NCI-H524 (cell line): ENCODE measurements at regions not wholly inside any gene's neighbourhood (a gene's known extent, or its start where the extent isn't known, plus 50 kb on each side); places are given as distances from the start of the nearest gene placed in this dataset.
"Not testable (repeated sequence)": the region's sequence is repeated elsewhere in the genome, so short reads cannot be mapped to it uniquely, and the experiment has no call there.

Source experiments
- DNase-seq, 2 experiments: peaks; one replicate each; lab custom pipeline; 2025; lab: John Stamatoyannopoulos, UW

GRCh38 chr10:36765782-36766414 is 359.5 kb upstream of the ANKRD30A start:
- no peak for DNase-seq

GRCh38 chr10:36764823-36765222 is 360.6 kb upstream of the ANKRD30A start:
- DNase-seq = no peak

DNA sequence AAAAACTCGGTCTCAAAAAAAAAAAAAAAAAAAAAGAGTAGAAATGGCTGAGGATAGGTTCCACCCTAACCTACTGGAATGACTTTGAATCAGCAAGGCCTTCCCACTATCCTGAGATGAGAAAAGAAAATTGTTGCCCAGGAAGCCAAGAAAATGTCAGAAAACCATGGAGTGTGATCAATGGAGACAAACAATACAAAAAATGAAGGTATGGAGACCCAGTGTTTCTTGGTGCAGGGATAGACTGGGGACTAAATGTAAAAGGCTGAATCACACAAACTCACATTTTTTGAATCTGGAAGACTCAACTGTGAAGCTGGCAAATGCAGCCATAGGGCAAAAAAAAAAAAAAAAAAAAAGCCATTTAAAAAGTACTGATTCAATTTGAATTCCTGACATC is 364.3 kb upstream of the ANKRD30A start:
- no peak for DNase-seq

DNA sequence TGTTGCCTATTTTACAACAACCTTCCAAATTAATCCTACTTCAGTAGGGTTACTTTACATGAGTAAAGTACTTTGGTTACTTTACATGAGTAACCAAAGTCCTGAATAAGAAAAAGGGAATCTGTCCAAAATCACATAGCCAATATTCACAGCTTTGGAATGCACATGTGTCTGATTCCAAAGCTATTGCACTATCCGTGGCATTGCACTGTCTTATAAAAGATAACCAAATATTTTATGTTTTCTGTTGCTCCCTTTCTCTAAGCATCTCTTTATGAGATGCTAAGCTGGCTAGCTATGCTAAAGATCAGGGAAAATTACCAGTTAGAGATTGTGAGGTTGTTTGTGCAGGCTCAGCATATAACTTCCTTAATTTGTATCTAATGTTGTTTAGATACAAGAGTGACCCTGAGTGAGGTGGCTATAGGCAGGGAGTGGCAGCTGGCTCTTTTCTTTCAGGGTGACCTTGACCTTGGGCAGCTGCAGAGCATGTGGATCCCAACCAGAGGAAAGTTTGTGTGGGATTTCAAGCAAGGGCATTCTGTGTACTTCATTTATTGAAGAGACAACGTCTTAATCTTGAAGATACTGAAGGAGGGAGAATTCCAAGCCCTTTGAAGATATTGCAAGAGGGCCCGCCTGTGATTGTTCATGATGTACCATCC is 366.1 kb upstream of the ANKRD30A start:
- no peak for DNase-seq

- no peak for DNase-seq
These were observed 377.1 kb upstream of the ANKRD30A start for GRCh38 chr10:36748128-36748871.

DNA sequence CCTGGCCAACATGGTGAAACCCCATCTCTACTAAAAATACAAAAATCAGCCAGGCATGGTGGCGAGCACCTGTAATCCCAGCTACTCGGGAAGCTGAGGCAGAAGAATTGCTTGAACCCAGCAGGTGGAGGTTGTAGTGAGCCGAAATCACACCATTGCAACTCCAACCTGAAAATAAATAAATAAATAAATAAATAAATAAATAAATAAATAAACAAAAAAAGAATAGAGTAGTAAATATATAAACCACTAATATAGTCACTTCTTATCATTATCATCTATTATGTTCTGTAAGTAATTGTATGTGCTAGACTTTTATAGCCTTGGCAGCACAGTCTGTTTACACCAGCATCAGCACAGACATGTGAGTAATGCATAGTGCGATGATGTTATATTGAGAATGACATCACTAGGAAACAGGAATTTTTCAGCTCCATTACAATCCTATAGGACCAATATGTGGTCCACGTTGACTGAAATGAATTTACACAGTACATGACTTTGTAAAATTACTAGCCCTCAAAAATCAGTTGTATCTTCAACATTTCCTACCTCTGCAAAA is 385.4 kb upstream of the ANKRD30A start:
- no peak for DNase-seq

- no peak for DNase-seq
These were observed 386.5 kb upstream of the ANKRD30A start for GRCh38 chr10:36738738-36739431.

- no peak for DNase-seq
These were observed 389.1 kb upstream of the ANKRD30A start for GRCh38 chr10:36736311-36736710.

GRCh38 chr10:36734590-36734989 is 390.8 kb upstream of the ANKRD30A start:
- not testable (repeated sequence) for DNase-seq

- DNase-seq = no peak
These were observed 395.1 kb upstream of the ANKRD30A start for GRCh38 chr10:36730316-36730715.

- no peak for DNase-seq
These were observed 396.8 kb upstream of the ANKRD30A start for GRCh38 chr10:36728626-36729025.

DNA sequence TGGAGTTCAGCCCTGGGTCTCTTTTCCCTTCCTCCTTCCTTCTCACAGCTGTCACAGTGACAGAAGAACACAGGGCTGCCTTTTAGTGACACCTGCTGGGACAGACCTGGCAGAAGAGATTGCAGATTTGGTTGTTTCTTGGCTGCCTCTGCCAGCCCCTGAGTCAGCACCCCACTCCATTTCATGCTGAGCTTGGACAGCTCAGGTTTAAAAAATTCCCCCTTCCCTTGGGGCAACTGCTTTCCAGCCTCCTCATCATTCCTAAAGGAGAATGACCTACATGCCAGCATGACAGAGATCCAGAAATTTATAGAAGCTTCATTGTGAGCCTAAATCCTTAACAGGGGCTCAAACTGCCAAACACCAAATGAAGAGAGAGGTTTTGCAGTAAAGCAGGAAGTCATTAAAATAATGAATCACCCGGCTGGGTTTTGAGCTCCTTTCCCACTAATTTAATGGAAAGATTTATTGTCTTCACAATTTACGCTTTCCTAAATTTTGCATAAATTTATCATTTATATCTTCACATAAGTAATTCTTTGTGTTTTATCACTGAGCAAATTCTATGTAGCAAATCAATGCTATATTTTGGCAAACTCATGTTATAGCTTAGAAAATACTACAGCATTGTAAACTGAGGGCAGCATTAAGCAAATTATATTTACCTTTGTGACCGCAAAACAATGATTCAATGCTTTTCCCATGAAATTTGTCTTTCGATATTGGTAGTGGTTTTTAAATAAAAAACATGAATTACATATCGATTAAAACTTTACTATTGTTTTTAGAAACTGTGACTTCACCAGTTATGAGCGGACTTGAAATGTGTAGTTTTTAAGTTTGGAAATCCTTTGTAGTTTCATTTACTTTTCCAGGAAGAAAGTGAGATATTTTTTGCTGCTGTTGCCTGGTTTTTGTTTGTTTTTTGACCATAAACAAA is 399.5 kb upstream of the ANKRD30A start:
- peak; percentile 35 to 64 for DNase-seq

- no peak for DNase-seq
These were observed 402.6 kb upstream of the ANKRD30A start for GRCh38 chr10:36722777-36723176.

DNA sequence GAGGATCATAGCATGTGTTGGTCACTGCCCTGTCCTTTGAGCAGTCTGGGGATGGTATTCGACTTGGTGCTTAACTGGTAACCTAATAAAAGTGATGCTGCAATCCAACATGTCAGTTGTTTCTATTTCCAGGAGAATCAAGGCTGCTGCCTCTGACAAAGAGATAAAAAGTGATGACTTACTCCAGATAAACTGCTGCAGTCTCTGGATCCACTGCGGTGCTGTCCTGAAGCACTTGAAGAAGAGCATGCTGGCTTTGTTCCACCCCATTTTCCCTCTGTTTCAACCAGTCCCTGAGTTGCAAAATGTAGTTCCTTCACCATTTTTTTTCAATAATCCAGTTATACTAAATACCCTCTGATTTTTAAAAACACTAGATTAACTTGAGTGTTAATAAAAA is 403.5 kb upstream of the ANKRD30A start:
- DNase-seq = no peak

- DNase-seq = no peak
These were observed 404.5 kb upstream of the ANKRD30A start for GRCh38 chr10:36720895-36721294.

GRCh38 chr10:36717118-36717517 is 408.3 kb upstream of the ANKRD30A start:
- no peak for DNase-seq

DNA sequence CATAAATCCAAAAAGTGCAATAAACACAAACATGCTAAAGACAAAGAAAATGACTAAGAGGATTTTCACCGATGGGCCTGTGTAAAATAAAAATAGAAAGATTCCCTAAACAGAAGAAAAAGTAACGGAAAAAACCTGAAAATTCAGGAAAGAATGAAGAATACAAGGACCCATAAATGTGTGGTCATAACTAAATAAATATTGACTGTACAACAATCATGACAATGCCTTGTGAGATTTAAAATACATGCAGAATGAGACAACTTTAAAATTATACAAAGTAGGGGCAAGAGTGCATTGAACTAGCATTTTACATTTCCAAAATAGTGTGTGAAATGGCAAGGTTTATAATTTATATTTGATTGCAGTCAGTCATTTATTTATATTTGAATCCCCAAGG is 409.1 kb upstream of the ANKRD30A start:
- DNase-seq = no peak

GRCh38 chr10:36712695-36713094 is 412.7 kb upstream of the ANKRD30A start:
- no peak for DNase-seq

DNA sequence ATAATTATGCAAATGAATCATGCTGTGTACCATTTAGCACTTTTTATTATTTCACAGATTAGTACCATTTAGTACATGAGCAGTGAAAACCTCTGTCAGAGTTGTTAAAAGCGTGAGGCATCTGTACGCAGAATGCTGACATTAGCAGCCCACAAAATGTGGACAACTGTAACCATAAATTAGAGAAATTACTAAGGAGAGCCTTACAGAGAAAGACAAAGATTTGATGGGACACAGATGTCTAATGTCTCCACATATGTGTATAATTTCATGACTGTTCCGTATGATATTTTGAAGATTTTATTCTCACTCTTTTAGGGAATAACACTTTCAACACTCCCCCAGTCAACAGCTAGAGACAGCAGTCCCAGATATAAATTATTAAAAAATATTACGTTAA is 414.0 kb upstream of the ANKRD30A start:
- no peak for DNase-seq

DNA sequence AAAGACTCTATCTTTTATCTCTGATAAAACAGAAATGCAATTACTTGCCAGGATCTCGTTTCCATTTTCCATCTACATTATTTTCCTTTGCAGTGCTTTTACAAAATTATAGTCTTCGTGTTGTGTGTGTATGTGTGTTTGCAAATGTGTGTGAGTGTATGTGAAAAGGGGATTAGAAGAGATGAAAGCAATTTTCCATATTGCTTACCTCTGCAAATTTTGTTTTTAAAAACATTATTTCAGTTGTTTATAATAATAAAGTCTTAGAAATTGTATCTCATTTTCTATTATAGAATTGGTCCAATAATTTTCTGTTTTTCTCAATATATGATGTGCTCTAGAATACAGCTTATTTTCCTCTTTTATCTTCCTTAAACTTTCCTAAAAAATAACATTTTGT is 421.3 kb upstream of the ANKRD30A start:
- no peak for DNase-seq

GRCh38 chr10:36703179-36703578 is 422.2 kb upstream of the ANKRD30A start:
- no peak for DNase-seq
